A549 (cell line): ENCODE measurements at regions not wholly inside any gene's neighbourhood (a gene's known extent, or its start where the extent isn't known, plus 50 kb on each side); places are given as distances from the start of the nearest gene placed in this dataset.

Experiments
- CBX8 ChIP-seq: fragments of 200-600 bp; sonication (generic); IDR thresholded peaks from 2 replicates; pipeline ENCODE4 v1.6.1; 2016
- CHD2 ChIP-seq: fragments of 150-350 bp; IDR thresholded peaks from 2 replicates; pipeline ENCODE4 v1.6.1; 2014; ENCODE audit warnings: low read length; ENCODE audit not compliant: partially characterized antibody
- JUN ChIP-seq, 2 experiments: fragments of >200 bp; sonication (Bioruptor Twin); formaldehyde crosslinking; IDR thresholded peaks; 2 replicates in 1 of 2; 3 replicates in 1 of 2; pipeline ENCODE4 v1.6.1; 2016 to 2017
- MAFK ChIP-seq: fragments of 450-650 bp; IDR thresholded peaks from 2 replicates; pipeline ENCODE4 v1.6.1; 2014; ENCODE audit not compliant: partially characterized antibody
- MYC ChIP-seq: IDR thresholded peaks from 2 replicates; pipeline ENCODE4 v1.6.1; 2012; ENCODE audit warnings: mild to moderate bottlenecking, inconsistent platforms, low read length, improper control_type of control experiment, borderline replicate concordance
- POLR2A ChIP-seq: IDR thresholded peaks from 2 replicates; pipeline ENCODE4 v1.6.1; 2012; ENCODE audit warnings: mild to moderate bottlenecking, low read length
- RAD21 ChIP-seq, 2 experiments: fragments of >200 bp in 1 of 2; sonication (Bioruptor Twin) in 1 of 2; formaldehyde crosslinking in 1 of 2; IDR thresholded peaks in 1 of 2; conservative IDR thresholded peaks in 1 of 2; 2 replicates in 1 of 2; 3 replicates in 1 of 2; pipeline ENCODE4 v1.6.1; 2012 to 2018; ENCODE audit warnings: inconsistent platforms in 1 of 2
- TF ChIP-seq, protein P1 (sequence below): fragments of 450-650 bp; IDR thresholded peaks from 2 replicates; pipeline ENCODE4 v1.6.1; 2014; ENCODE audit warnings: antibody characterized with exemption
- TF ChIP-seq, protein P2 (sequence below): fragments of 200-600 bp; sonication (generic); IDR thresholded peaks from 2 replicates; pipeline ENCODE4 v1.6.1; 2016; ENCODE audit warnings: antibody characterized with exemption, mild to moderate bottlenecking, moderate library complexity
- TF ChIP-seq, protein P3 (sequence below): fragments of >200 bp; sonication (Bioruptor Twin); formaldehyde crosslinking; IDR thresholded peaks from 3 replicates; pipeline ENCODE4 v1.5.1; 2016

DNA sequence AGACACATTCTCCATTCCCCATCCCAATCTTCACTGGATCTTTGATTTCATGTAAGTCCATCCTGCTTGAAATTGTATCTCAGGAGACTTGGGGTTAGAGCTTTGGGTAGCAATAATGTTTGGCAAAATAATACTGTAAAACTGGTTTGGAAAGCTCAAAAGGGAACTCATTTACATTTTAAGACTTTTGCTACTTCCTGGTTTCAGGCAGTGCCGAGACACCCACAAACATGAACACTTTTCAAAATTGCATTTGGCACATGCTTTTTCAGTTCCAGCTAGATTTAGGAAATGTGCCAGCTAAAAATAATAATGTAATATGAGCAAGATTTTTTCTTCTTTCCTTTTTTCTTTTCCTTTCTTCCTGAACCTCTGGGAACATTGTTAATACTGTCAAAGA is 145.7 kb upstream of the CBLB start:
- no peak for TF ChIP-seq RAD21 (conservative IDR thresholded peaks at IDR 0.05 in 1 of 2, IDR thresholded peaks at IDR 0.05 in 1 of 2)
- TF ChIP-seq, protein P1, sequence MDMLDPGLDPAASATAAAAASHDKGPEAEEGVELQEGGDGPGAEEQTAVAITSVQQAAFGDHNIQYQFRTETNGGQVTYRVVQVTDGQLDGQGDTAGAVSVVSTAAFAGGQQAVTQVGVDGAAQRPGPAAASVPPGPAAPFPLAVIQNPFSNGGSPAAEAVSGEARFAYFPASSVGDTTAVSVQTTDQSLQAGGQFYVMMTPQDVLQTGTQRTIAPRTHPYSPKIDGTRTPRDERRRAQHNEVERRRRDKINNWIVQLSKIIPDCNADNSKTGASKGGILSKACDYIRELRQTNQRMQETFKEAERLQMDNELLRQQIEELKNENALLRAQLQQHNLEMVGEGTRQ = no peak
- TF ChIP-seq CHD2 = no peak
- TF ChIP-seq, protein P2, sequence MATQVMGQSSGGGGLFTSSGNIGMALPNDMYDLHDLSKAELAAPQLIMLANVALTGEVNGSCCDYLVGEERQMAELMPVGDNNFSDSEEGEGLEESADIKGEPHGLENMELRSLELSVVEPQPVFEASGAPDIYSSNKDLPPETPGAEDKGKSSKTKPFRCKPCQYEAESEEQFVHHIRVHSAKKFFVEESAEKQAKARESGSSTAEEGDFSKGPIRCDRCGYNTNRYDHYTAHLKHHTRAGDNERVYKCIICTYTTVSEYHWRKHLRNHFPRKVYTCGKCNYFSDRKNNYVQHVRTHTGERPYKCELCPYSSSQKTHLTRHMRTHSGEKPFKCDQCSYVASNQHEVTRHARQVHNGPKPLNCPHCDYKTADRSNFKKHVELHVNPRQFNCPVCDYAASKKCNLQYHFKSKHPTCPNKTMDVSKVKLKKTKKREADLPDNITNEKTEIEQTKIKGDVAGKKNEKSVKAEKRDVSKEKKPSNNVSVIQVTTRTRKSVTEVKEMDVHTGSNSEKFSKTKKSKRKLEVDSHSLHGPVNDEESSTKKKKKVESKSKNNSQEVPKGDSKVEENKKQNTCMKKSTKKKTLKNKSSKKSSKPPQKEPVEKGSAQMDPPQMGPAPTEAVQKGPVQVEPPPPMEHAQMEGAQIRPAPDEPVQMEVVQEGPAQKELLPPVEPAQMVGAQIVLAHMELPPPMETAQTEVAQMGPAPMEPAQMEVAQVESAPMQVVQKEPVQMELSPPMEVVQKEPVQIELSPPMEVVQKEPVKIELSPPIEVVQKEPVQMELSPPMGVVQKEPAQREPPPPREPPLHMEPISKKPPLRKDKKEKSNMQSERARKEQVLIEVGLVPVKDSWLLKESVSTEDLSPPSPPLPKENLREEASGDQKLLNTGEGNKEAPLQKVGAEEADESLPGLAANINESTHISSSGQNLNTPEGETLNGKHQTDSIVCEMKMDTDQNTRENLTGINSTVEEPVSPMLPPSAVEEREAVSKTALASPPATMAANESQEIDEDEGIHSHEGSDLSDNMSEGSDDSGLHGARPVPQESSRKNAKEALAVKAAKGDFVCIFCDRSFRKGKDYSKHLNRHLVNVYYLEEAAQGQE = no peak
- no peak for TF ChIP-seq POLR2A
- TF ChIP-seq, protein P3, sequence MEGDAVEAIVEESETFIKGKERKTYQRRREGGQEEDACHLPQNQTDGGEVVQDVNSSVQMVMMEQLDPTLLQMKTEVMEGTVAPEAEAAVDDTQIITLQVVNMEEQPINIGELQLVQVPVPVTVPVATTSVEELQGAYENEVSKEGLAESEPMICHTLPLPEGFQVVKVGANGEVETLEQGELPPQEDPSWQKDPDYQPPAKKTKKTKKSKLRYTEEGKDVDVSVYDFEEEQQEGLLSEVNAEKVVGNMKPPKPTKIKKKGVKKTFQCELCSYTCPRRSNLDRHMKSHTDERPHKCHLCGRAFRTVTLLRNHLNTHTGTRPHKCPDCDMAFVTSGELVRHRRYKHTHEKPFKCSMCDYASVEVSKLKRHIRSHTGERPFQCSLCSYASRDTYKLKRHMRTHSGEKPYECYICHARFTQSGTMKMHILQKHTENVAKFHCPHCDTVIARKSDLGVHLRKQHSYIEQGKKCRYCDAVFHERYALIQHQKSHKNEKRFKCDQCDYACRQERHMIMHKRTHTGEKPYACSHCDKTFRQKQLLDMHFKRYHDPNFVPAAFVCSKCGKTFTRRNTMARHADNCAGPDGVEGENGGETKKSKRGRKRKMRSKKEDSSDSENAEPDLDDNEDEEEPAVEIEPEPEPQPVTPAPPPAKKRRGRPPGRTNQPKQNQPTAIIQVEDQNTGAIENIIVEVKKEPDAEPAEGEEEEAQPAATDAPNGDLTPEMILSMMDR = no peak
- TF ChIP-seq CBX8 = no peak
- no peak for TF ChIP-seq MYC
- TF ChIP-seq JUN (IDR thresholded peaks at IDR 0.05) = no peak
- TF ChIP-seq MAFK = no peak
